ENCODE measurements at regions not wholly inside any gene's neighbourhood (a gene's known extent, or its start where the extent isn't known, plus 50 kb on each side); places are given as distances from the start of the nearest gene placed in this dataset.

DNA sequence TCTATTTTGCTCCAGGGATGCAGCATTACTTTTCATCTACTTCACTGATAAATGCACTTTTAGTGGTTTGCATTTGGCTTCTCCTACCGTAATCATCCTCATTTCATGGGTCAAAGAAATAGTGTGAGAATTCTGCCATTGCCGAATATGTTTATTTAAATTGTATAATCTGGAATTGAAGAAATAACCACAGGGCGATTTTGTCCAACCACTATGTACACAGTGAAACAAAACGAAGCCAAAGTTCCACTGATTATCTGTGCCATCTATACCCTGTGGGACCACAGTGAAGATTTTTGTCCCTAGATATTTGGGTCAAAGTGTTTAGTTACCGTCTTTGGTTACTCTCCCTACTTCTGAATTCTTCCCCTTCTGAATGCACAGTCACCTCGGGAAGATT lies 888.6 kb upstream of the NRXN1 start:
- TF ChIP-seq, protein P1, sequence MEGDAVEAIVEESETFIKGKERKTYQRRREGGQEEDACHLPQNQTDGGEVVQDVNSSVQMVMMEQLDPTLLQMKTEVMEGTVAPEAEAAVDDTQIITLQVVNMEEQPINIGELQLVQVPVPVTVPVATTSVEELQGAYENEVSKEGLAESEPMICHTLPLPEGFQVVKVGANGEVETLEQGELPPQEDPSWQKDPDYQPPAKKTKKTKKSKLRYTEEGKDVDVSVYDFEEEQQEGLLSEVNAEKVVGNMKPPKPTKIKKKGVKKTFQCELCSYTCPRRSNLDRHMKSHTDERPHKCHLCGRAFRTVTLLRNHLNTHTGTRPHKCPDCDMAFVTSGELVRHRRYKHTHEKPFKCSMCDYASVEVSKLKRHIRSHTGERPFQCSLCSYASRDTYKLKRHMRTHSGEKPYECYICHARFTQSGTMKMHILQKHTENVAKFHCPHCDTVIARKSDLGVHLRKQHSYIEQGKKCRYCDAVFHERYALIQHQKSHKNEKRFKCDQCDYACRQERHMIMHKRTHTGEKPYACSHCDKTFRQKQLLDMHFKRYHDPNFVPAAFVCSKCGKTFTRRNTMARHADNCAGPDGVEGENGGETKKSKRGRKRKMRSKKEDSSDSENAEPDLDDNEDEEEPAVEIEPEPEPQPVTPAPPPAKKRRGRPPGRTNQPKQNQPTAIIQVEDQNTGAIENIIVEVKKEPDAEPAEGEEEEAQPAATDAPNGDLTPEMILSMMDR (optimal IDR thresholded peaks at IDR 0.05 in 1 of 3, IDR thresholded peaks at IDR 0.05 in 1 of 3, conservative IDR thresholded peaks at IDR 0.05 in 1 of 3; ENCODE audit: extremely low read depth in 1 of 3, insufficient read depth in 2 of 3, low read length in 3 of 3), result no peak
- TF ChIP-seq EZH2 (IDR thresholded peaks at IDR 0.05; ENCODE audit: low read length), result no peak
